ENCODE measurements at regions not wholly inside any gene's neighbourhood (a gene's known extent, or its start where the extent isn't known, plus 50 kb on each side); places are given as distances from the start of the nearest gene placed in this dataset.
"Not testable (repeated sequence)": the region's sequence is repeated elsewhere in the genome, so short reads cannot be mapped to it uniquely, and the experiment has no call there.

DNA sequence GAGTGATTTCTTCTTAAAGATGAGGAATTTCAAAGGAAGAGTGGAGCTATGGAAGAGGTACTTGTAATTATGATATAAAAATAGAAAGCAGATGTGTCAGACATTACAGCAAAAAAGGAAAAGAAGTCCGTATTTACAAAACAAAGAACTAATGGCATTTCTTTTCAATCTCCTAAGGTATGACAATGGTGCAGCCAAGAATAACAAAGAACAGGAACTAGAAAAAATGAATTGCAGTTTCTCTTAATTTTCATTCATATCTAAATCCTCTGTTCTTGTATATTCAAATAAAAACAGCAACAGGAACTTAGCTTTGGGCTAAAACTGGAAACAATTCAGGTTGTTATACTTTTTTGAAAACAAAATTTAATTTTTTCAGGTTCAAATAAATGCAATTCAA is 105.1 kb downstream of the SPRY1 start:
- no peak for DNase-seq

DNA sequence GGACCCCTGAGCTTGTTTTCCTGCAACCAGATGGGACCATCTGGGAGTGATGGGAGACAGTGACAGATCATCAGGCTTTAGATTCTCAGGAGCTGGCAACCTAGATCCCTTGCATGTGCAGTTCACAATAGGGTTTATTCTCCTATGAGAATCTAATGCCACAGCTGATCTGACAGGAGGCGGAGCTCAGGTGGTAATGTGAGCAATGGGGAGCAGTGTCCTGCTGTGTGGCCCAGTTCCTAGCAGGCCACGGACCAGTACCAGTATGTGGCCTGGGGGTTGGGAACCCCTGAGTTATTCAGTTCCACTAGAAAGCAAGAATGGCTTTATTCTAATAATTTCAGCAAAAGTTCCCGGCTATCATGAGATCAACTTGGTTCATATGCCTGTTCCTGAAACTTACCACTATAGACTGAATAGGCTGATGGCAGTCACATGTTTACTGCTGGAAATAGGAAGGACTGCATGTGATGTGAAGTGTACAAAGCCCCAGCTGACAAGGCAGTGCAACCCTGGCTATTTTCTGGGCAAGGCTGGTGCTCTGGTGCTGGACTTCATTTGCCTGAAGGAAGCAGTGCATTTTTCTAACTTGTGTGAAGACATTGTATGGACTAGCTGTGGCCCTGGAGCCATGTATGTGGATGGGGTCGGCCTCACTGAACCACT is 107.2 kb downstream of the SPRY1 start:
- no peak for DNase-seq

GRCh38 chr4:123505095-123506010 is 108.8 kb downstream of the SPRY1 start:
- DNase-seq: peak in 1 of 2 donors; percentile 2

DNA sequence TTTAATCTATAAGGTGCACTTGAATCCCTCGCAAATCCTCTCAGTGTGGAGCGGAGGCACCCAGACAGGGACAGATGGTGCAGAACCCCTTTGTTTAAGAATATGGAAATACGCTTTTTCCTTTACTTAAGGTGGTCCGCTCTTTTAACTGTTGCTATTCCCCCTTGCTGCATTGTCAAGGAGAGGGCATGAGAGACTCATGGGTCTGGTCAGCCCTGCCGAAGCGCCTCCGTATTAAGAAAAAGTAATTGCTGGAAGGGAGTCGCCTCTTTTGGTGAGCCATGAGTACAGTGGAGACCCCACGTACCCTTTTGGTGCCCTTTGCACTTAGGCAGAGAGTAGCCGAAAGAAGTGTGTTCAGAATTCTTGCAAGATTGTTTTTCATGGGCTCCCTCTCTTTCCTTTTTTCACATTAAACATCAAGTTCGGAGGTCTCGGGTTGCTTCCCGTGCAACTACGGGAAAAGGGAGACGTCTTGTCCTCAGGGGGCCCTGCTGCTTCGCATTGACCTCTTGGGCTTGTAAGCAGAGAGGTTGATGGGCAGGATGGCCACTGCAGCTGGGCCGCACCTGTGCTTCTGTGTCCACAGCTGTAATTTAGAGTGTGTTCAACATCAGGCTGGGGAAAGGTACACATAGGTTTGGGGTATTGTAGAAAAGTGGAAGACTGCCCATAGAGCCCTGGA is 109.6 kb downstream of the SPRY1 start:
- DNase-seq: no peak

DNA sequence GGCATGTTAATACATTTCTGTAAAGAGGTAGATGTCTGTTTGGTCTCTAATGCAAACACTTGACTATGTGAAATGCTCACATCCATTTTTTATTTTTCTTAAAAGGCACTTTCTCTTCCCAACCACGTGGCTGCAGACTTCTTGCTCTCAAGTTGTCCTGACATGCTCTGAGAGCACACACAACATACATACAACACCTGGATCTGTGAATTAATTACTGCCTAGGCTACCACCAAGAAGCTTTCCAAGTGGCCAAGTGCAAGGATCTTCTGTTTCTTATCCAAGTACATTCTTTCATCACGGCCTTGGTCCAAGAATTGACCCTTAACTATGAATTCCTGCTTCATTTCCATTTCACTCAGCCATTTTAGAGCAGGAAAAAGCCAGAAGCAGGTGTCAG is 110.8 kb downstream of the SPRY1 start:
- no peak for DNase-seq

DNA sequence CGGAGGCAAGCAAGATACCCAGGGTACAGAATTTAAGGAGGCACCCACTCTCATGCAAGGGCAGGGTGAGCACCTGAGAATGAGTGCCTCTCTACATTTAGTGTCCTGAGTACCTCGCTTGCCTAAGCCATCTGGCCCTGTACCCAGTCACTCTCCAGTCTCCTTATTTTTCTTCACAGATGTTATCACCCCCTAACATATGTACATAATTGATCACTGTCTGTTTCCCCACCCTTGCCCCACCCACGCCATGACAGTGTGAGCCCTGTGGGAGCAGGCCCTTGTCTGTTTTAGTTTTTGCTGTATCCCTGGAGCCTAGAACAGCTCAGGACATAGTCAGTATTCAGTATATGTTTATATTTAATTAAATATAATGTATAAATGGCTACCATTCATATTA is 113.6 kb downstream of the SPRY1 start:
- DNase-seq: no peak

- DNase-seq: no peak
Measured at GRCh38 chr4:123510659-123511058, 114.1 kb downstream of the SPRY1 start.

- DNase-seq: no peak
Measured at GRCh38 chr4:123516576-123516975, 120.0 kb downstream of the SPRY1 start.

DNA sequence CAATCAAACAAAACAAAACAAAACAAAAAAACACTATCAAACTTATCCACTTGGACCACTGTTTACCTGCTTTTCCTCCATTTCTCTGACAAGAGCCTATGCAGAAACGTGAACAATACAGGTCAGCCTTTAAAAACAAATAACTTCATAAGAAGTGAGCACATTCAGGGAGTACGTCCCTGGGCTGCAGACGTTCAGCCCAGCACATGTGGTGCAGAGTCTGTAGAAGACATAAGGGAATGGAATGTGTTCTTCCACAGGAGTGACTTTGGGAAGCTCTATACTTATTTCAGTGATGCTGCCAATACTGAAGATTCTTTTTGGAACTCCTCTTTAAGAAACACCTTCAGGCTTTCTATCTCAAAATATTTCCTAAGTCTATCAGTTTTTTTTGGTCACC is 120.6 kb downstream of the SPRY1 start:
- no peak for DNase-seq

DNA sequence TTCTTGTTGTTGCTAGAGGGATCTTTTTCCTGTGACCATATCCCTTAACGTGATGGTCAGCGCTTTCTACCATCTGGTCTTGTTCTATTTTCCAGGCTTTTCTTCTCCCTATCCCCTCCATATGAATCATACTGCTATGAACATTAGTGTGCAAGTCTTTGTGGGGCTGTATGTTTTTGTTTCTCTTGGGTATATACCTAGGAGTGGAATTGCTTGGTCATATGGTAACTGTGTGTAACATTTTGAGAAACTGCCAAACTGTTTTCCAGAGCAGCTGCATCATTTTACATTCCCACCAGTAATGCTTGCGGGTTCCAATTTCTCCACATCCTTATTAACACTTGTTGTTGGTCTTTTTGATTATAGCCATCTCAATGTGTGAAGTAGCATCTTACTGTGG is 121.4 kb downstream of the SPRY1 start:
- DNase-seq: no peak

DNA sequence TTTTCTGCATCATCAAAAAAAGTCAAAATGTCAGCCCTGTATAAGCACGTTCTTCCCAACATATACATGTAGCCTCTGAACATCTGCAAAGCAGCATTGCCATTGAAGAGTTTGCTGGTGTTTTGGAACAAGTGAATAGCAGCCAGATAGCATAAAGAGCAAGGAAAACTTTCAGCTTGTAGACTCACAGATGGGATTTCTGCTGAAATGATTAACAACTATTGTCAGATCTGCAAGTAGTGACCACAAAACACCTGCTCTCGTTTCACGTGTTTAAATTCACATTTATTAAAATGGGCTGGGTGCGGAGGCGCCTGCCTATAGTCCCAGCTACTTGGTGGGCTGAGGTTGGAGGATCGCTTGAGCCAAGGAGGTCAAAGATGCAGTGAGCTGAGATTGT is 123.7 kb downstream of the SPRY1 start:
- DNase-seq: no peak

DNA sequence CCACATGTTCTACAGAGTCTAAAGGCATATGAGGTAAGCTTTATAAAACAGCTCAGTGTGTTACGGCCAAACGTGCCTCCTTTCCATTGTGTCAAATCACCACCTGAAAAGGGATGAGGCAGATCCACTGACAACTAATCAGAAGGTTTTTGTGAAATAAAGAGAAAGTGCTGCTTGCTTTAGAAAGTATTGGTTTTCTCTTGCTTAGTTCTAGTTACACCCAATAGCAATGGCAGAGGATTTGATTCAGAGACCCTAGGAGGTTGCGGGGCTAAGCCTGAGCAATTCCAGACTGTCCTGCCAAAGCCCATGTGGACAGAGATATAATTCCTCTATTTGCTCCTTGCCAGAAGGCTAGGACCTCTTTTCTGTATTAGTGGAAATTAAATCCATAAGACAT is 125.5 kb downstream of the SPRY1 start:
- DNase-seq: no peak

- no peak for DNase-seq
Measured at GRCh38 chr4:123522646-123523045, 126.1 kb downstream of the SPRY1 start.

DNA sequence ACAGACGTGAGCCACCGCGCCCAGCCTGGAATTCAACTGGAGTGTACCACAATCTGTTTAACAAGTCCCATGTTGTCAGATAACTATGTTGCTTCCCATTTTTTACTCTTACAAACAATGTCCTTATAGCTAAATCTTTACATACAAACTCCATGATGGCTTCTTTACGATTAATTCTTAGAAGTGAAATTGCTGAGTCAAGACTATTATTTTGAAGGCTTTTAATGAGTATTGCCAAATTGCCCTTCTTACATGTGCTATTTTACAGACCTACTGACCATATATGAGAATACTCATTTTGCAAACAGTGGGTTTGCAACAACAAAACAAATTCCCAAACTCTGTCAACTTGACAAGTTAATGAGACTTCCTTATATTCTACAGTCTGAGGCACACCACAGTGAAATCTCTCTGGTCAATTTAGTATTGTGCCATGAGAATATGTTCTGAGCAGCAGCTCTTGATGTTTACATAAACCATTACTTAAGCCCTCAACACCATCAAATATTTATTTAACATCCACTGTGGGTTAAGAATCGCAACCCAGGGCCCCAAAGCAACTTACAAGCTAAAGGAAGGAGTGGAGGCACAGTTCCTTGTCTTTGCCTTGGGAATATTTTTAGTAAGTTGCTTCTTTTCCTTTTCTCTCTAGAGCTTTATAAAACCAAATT is 128.5 kb downstream of the SPRY1 start:
- DNase-seq: no peak

GRCh38 chr4:123526511-123526910 is 129.9 kb downstream of the SPRY1 start:
- no peak for DNase-seq

GRCh38 chr4:123528501-123529277 is 132.1 kb downstream of the SPRY1 start:
- no peak for DNase-seq

- no peak for DNase-seq
Measured at GRCh38 chr4:123529278-123529568, 132.6 kb downstream of the SPRY1 start.

GRCh38 chr4:123530357-123530756 is 133.8 kb downstream of the SPRY1 start:
- DNase-seq: no peak

DNA sequence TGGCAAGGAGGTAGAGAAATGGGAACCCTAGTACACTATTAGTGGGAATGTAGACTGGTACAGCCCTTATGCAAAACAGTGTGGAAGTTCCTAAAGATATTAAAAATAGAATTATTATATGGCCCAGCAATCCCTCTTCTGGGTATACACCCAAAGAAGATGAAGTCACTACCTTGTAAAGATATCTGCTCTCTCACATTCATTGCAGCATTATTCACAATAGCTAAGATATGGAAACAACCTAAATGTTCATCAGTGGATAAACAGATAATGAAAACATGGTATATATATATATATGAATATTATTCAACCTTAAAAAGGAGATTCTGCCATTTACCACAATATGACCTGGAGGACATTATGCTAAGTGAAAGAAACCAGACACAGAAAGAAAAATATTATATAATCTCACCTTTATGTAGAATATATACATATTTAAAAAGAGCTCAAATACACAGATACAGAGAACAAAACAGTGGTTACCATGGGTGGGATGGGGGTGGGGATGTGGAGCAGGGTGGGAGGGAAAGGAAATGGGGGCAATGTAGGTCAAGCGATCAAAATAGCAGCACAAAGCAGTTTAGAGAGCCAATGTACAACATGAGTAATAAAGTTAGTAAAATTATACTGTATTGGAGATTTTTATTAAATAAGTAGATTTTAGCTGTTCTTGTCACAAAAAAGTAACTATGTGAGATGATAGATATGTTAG is 138.6 kb downstream of the SPRY1 start:
- DNase-seq: no peak

GRCh38 chr4:123536225-123536624 is 139.6 kb downstream of the SPRY1 start:
- DNase-seq: no peak

DNA sequence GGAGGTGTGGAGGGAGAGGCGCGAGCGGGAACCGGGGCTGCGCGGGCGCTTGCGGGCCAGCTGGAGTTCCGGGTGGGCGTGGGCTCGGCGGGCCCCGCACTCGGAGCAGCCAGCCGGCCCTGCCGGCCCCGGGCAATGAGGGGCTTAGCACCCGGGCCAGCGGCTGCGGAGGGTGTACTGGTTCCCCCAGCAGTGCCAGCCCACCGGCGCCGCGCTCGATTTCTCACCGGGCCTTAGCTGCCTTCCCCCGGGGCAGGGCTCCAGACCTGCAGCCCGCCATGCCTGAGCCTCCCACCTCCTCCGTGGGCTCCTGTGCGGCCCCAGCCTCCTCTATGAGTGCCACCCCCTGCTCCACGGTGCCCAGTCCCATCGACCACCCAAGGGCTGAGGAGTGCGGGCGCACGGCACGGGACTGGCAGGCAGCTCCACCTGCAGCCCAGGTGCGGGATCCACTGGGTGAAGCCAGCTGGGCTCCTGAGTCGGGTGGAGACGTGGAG is 141.4 kb downstream of the SPRY1 start:
- not testable (repeated sequence) for DNase-seq
